ENCODE measurements at regions not wholly inside any gene's neighbourhood (a gene's known extent, or its start where the extent isn't known, plus 50 kb on each side); places are given as distances from the start of the nearest gene placed in this dataset.

- ATAC-seq (ENCODE audit: low FRiP score in 2 of 2) (no peak), DNase-seq (no peak)
- H3K27ac ChIP-seq, result no peak overlapping the region
- no peaks in the 10 kb centered on the region for H3K9me3 ChIP-seq
- TF ChIP-seq POLR2AphosphoS5 (IDR thresholded peaks at IDR 0.05), result no peak
- no peak for TF ChIP-seq CTCF (IDR thresholded peaks at IDR 0.05)
- no peak for TF ChIP-seq EP300 (IDR thresholded peaks at IDR 0.05)
- TF ChIP-seq POLR2A (IDR thresholded peaks at IDR 0.05), result no peak
- no peak overlapping the region for H3K4me3 ChIP-seq
- no peaks in the 10 kb centered on the region for H3K36me3 ChIP-seq
- no peaks in the 10 kb centered on the region for H3K4me1 ChIP-seq
- 54 to 68% methylated on average over 5 of the region's 5 CpGs for WGBS, 2 donors
- no peaks in the 10 kb centered on the region for H3K27me3 ChIP-seq
Measured at GRCh38 chr1:221212926-221213325, 333.7 kb downstream of the HLX start.

GRCh38 chr1:221217029-221217428, 337.8 kb downstream of the HLX start:
- 44 to 56% methylated on average over 3 of the region's 3 CpGs for WGBS, 2 donors
- H3K27ac ChIP-seq, result no peak overlapping the region
- ATAC-seq (ENCODE audit: low FRiP score in 2 of 2) (peak in 1 of 2 donors; percentile 21), DNase-seq (no peak)
- H3K9me3 ChIP-seq, result no peaks in the 10 kb centered on the region
- H3K27me3 ChIP-seq, result no peaks in the 10 kb centered on the region
- H3K36me3 ChIP-seq, result no peaks in the 10 kb centered on the region
- H3K4me1 ChIP-seq, result no peaks in the 10 kb centered on the region
- H3K4me3 ChIP-seq, result no peak overlapping the region
- no peak for TF ChIP-seq POLR2AphosphoS5 (IDR thresholded peaks at IDR 0.05)
- no peak for TF ChIP-seq EP300 (IDR thresholded peaks at IDR 0.05)
- no peak for TF ChIP-seq POLR2A (IDR thresholded peaks at IDR 0.05)
- TF ChIP-seq CTCF (IDR thresholded peaks at IDR 0.05), result no peak

- 94 to 98% methylated on average over 2 of the region's 2 CpGs for WGBS, 2 donors
- no peak for ATAC-seq (ENCODE audit: low FRiP score in 2 of 2)
Measured at GRCh38 chr1:221223281-221223680, 344.0 kb downstream of the HLX start.

GRCh38 chr1:221227460-221227859, 348.2 kb downstream of the HLX start:
- H3K9me3 ChIP-seq, result peaks cover 0 to 6% (median 5%) of the 10 kb centered on the region in 4 donors
- H3K4me1 ChIP-seq, result peaks cover 0 to 11% (median 2%) of the 10 kb centered on the region in 4 donors
- TF ChIP-seq POLR2A (IDR thresholded peaks at IDR 0.05) (no peak), CTCF (IDR thresholded peaks at IDR 0.05) (no peak), EP300 (IDR thresholded peaks at IDR 0.05) (no peak), POLR2AphosphoS5 (IDR thresholded peaks at IDR 0.05) (no peak)
- ATAC-seq (ENCODE audit: low FRiP score in 2 of 2) (peak in 1 of 2 donors; percentile 43), DNase-seq (no peak)
- H3K27ac ChIP-seq, result no peak overlapping the region
- no peaks in the 10 kb centered on the region for H3K27me3 ChIP-seq
- H3K36me3 ChIP-seq, result no peaks in the 10 kb centered on the region
- WGBS, 2 donors, result 86 to 96% methylated on average over 8 of the region's 8 CpGs
- H3K4me3 ChIP-seq, result no peak overlapping the region

More at GRCh38 chr1:221223281-221223680, 344.0 kb downstream of the HLX start:
- Histone ChIP-seq H3K27me3 (no peaks in the 10 kb centered on the region), H3K4me1 (no peaks in the 10 kb centered on the region), H3K27ac (no peak overlapping the region), H3K36me3 (no peaks in the 10 kb centered on the region), H3K4me3 (no peak overlapping the region), H3K9me3 (peaks cover 0 to 6% (median 5%) of the 10 kb centered on the region in 4 donors)
- TF ChIP-seq CTCF (IDR thresholded peaks at IDR 0.05), result no peak
- TF ChIP-seq POLR2A (IDR thresholded peaks at IDR 0.05), result no peak
- no peak for TF ChIP-seq EP300 (IDR thresholded peaks at IDR 0.05)
- TF ChIP-seq POLR2AphosphoS5 (IDR thresholded peaks at IDR 0.05), result no peak
- DNase-seq, result no peak

- DNase-seq (no peak), ATAC-seq (ENCODE audit: low FRiP score in 2 of 2) (peak; percentile 26 to 44)
- H3K27me3 ChIP-seq, result no peaks in the 10 kb centered on the region
- TF ChIP-seq EP300 (IDR thresholded peaks at IDR 0.05) (no peak), POLR2AphosphoS5 (IDR thresholded peaks at IDR 0.05) (no peak), POLR2A (IDR thresholded peaks at IDR 0.05) (no peak), CTCF (IDR thresholded peaks at IDR 0.05) (no peak)
- H3K4me1 ChIP-seq, result peaks cover 0 to 11% (median 2%) of the 10 kb centered on the region in 4 donors
- H3K9me3 ChIP-seq, result peaks cover 0 to 6% (median 5%) of the 10 kb centered on the region in 4 donors
- no peak overlapping the region for H3K4me3 ChIP-seq
- WGBS, 2 donors, result 68 to 79% methylated on average over 10 to 11 of the region's 11 CpGs
- H3K27ac ChIP-seq, result no peak overlapping the region
- no peaks in the 10 kb centered on the region for H3K36me3 ChIP-seq
Measured at GRCh38 chr1:221227872-221228337, 348.7 kb downstream of the HLX start.

Data from upper lobe of left lung (tissue), 6 donors.